Neural progenitor cell (in vitro differentiated cells): ENCODE measurements at regions not wholly inside any gene's neighbourhood (a gene's known extent, or its start where the extent isn't known, plus 50 kb on each side); places are given as distances from the start of the nearest gene placed in this dataset.

Experiments used
- DNase-seq: peaks from one replicate; pipeline ENCODE4 v3.0.0-alpha.2; 2016; ENCODE audit warnings: low spot score
- H2AFZ ChIP-seq: fragments of 200-600 bp; sonication (generic); replicated peaks from 2 replicates; pipeline ENCODE4 v1.6.1; 2016; ENCODE audit warnings: antibody characterized with exemption
- H3F3A ChIP-seq: fragments of 200-600 bp; sonication (generic); 2 replicates; pipeline ENCODE4 v1.6.1; 2016; ENCODE audit warnings: antibody characterized with exemption, low read depth
- H3K27ac ChIP-seq: fragments of 200-600 bp; sonication (generic); 2 replicates; pipeline ENCODE4 v1.5.1; 2016; ENCODE audit warnings: mild to moderate bottlenecking
- H3K27me3 ChIP-seq: fragments of 200-600 bp; sonication (generic); 2 replicates; pipeline ENCODE4 v1.6.1; 2016; ENCODE audit warnings: mild to moderate bottlenecking, moderate library complexity
- H3K36me3 ChIP-seq: fragments of 200-600 bp; sonication (generic); 2 replicates; pipeline ENCODE4 v1.5.1; 2016
- H3K4me1 ChIP-seq: fragments of 200-600 bp; sonication (generic); 2 replicates; pipeline ENCODE4 v1.6.1; 2016; ENCODE audit warnings: mixed run types
- H3K4me2 ChIP-seq: fragments of 200-600 bp; sonication (generic); 2 replicates; pipeline ENCODE4 v1.6.1; 2016
- H3K4me3 ChIP-seq: fragments of 200-600 bp; sonication (generic); 2 replicates; pipeline ENCODE4 v1.5.1; 2016
- H3K79me2 ChIP-seq: fragments of 200-600 bp; sonication (generic); 2 replicates; pipeline ENCODE4 v1.6.1; 2016; ENCODE audit warnings: low read depth
- H3K9ac ChIP-seq: fragments of 200-600 bp; sonication (generic); 2 replicates; pipeline ENCODE4 v1.6.1; 2016
- H3K9me3 ChIP-seq: fragments of 200-600 bp; sonication (generic); 2 replicates; pipeline ENCODE4 v1.5.1; 2016; ENCODE audit warnings: low read depth
- H4K20me1 ChIP-seq: fragments of 200-600 bp; sonication (generic); 2 replicates; pipeline ENCODE4 v1.6.1; 2016; ENCODE audit warnings: low read depth
- H3K27ac Mint-ChIP-seq: 3 replicates; pipeline ENCODE4 v1.8.0; 2021; ENCODE audit warnings: mixed read lengths
- H3K27me3 Mint-ChIP-seq: 2 replicates; pipeline ENCODE4 v1.8.0; 2022; ENCODE audit warnings: low read depth, mild to moderate bottlenecking, inconsistent platforms, moderate library complexity, mixed read lengths; ENCODE audit not compliant: insufficient read depth
- H3K36me3 Mint-ChIP-seq: 3 replicates; pipeline ENCODE4 v1.8.0; 2021; ENCODE audit warnings: mixed read lengths
- H3K4me1 Mint-ChIP-seq: 3 replicates; pipeline ENCODE4 v1.8.0; 2021; ENCODE audit warnings: mixed read lengths
- H3K4me3 Mint-ChIP-seq: 3 replicates; pipeline ENCODE4 v1.8.0; 2021; ENCODE audit warnings: mild to moderate bottlenecking, moderate library complexity, mixed read lengths
- H3K9me3 Mint-ChIP-seq: 3 replicates; pipeline ENCODE4 v1.8.0; 2020; ENCODE audit warnings: mixed read lengths
- EZH2 ChIP-seq: fragments of 200-600 bp; sonication (generic); IDR thresholded peaks from 2 replicates; pipeline ENCODE4 v1.6.1; 2017; ENCODE audit warnings: antibody characterized with exemption, mild to moderate bottlenecking, moderate library complexity
- EZH2phosphoT487 ChIP-seq: fragments of 200-600 bp; sonication (generic); IDR thresholded peaks from 2 replicates; pipeline ENCODE4 v1.6.1; 2017; ENCODE audit warnings: antibody characterized with exemption
- TF ChIP-seq, protein P1 (sequence below): fragments of 200-600 bp; sonication (generic); IDR thresholded peaks from 2 replicates; pipeline ENCODE4 v1.5.1; 2017; ENCODE audit warnings: antibody characterized with exemption, mild to moderate bottlenecking

DNA sequence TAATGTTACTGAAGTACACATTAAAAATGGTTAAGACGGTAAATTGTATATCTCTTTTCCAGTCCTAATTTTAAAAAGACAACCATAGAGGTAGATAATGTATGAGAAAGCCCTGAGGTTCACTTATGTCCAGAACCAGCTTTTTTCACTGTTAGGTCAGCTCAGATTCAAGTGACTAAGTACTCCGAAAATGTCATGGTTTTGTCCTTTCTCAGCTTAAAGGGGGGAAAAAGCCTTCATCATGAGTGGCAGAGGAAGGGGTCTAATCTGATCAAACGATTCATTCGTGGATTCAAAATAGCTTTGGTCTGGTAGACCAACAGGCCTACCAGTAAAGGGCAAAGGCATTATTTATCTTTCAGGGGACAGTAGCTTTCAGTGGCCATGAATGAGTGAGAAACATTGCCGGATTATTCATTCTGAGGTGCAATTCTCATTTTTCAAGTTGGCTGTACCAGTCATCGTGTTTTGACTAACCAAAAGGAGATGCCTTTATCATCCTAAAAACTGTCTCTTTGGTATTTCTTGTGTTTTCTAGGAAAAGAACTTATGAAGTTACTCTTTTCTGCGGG is 208.4 kb downstream of the HHIPL2 start:
- H3K27me3 ChIP-seq = no peaks in the 10 kb centered on the region
- no peaks in the 10 kb centered on the region for H3K36me3 ChIP-seq
- H3K79me2 ChIP-seq = no peaks in the 10 kb centered on the region
- TF ChIP-seq EZH2 (no peak), EZH2phosphoT487 (no peak)
- TF ChIP-seq, protein P1, sequence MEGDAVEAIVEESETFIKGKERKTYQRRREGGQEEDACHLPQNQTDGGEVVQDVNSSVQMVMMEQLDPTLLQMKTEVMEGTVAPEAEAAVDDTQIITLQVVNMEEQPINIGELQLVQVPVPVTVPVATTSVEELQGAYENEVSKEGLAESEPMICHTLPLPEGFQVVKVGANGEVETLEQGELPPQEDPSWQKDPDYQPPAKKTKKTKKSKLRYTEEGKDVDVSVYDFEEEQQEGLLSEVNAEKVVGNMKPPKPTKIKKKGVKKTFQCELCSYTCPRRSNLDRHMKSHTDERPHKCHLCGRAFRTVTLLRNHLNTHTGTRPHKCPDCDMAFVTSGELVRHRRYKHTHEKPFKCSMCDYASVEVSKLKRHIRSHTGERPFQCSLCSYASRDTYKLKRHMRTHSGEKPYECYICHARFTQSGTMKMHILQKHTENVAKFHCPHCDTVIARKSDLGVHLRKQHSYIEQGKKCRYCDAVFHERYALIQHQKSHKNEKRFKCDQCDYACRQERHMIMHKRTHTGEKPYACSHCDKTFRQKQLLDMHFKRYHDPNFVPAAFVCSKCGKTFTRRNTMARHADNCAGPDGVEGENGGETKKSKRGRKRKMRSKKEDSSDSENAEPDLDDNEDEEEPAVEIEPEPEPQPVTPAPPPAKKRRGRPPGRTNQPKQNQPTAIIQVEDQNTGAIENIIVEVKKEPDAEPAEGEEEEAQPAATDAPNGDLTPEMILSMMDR = no peak
- no peaks in the 10 kb centered on the region for H3K36me3 Mint-ChIP-seq
- H3K4me3 ChIP-seq = no peak overlapping the region
- no peaks in the 10 kb centered on the region for H3K9me3 ChIP-seq
- H3F3A ChIP-seq = no peaks in the 10 kb centered on the region
- no peaks in the 10 kb centered on the region for H3K4me1 ChIP-seq
- H3K27me3 Mint-ChIP-seq = peaks cover 2% of the 10 kb centered on the region
- H3K4me3 Mint-ChIP-seq = no peak overlapping the region
- no peak overlapping the region for H3K4me2 ChIP-seq
- H2AFZ ChIP-seq = no peak overlapping the region
- H3K27ac Mint-ChIP-seq = no peak overlapping the region
- DNase-seq = no peak
- no peaks in the 10 kb centered on the region for H3K4me1 Mint-ChIP-seq
- no peaks in the 10 kb centered on the region for H4K20me1 ChIP-seq
- no peak overlapping the region for H3K27ac ChIP-seq
- H3K9me3 Mint-ChIP-seq = no peaks in the 10 kb centered on the region
- no peak overlapping the region for H3K9ac ChIP-seq

DNA sequence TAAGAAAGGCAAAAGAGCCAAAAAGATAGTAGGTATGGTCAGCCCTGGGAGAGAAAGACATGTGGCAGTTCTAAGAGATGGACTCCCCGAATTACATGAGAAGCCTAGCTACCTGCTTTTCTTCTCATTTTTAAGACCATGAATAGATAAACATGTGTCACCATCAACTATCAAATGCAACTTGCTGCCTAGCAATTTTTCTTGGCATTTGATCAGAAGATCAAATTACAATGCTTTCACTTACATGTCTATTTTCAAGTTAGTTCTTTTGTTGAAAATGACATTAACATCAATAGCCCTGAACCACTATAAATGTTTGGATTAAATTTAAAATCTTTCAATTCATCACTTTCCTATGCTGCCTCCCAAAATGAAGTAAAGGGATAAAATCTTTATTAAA is 212.3 kb downstream of the HHIPL2 start:
- no peak for TF ChIP-seq EZH2
- TF ChIP-seq, protein P1 = no peak
- TF ChIP-seq EZH2phosphoT487 = no peak
- H3K36me3 Mint-ChIP-seq = no peaks in the 10 kb centered on the region
- Histone ChIP-seq H3K9me3 (no peaks in the 10 kb centered on the region), H4K20me1 (no peaks in the 10 kb centered on the region), H3K36me3 (no peaks in the 10 kb centered on the region), H3K79me2 (no peaks in the 10 kb centered on the region), H3F3A (no peaks in the 10 kb centered on the region), H3K27ac (no peak overlapping the region), H2AFZ (no peak overlapping the region), H3K4me2 (no peak overlapping the region), H3K4me1 (no peaks in the 10 kb centered on the region), H3K27me3 (no peaks in the 10 kb centered on the region), H3K4me3 (no peak overlapping the region), H3K9ac (no peak overlapping the region)
- no peak for DNase-seq
- H3K4me3 Mint-ChIP-seq = no peak overlapping the region
- no peaks in the 10 kb centered on the region for H3K27me3 Mint-ChIP-seq
- no peak overlapping the region for H3K27ac Mint-ChIP-seq
- no peaks in the 10 kb centered on the region for H3K9me3 Mint-ChIP-seq
- H3K4me1 Mint-ChIP-seq = no peaks in the 10 kb centered on the region

DNA sequence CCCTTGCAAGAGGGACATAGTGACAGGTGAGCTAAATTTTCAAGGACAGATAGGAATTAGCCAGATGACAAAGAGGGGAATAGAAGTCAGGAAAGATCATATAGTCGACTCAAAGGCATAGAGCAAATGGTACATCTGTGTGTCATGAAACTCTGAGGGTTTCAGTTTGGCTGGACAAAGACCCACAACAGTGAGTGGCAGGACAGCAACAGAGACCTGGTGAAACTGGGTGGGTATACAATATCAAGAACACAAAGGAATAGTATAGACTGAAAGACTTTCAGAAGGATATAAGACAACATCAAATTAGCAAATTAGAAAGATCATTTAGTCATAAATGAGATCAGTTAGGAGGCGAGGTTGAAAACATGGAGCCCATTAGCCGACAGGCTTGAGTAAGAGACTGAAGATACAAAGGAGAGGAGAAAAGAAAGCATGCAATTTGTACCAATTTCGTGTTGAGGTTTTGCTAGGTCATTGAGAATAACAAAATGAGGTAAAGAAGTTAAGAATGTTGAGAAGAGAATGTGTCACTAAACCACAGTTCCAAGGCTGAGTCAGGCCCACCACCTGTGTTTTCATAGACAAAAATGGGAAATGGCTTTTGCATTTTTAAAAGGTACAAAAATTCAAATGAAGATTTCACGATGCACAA is 213.8 kb downstream of the HHIPL2 start:
- no peak for DNase-seq
- Histone ChIP-seq H3K79me2 (no peaks in the 10 kb centered on the region), H4K20me1 (no peaks in the 10 kb centered on the region), H3K36me3 (no peaks in the 10 kb centered on the region), H3K4me3 (no peak overlapping the region), H3K27me3 (no peaks in the 10 kb centered on the region), H3K4me2 (no peak overlapping the region), H3K27ac (no peak overlapping the region), H3K4me1 (no peaks in the 10 kb centered on the region), H3F3A (no peaks in the 10 kb centered on the region), H2AFZ (no peak overlapping the region), H3K9ac (no peak overlapping the region), H3K9me3 (no peaks in the 10 kb centered on the region)
- TF ChIP-seq, protein P1 = no peak
- TF ChIP-seq EZH2 (no peak), EZH2phosphoT487 (no peak)
- Mint-ChIP-seq H3K9me3 (no peaks in the 10 kb centered on the region), H3K27me3 (no peaks in the 10 kb centered on the region), H3K36me3 (no peaks in the 10 kb centered on the region), H3K4me3 (no peak overlapping the region), H3K27ac (no peak overlapping the region), H3K4me1 (no peaks in the 10 kb centered on the region)
